OCI-M2 (cell line): ENCODE measurements at regions not wholly inside any gene's neighbourhood (a gene's known extent, or its start where the extent isn't known, plus 50 kb on each side); places are given as distances from the start of the nearest gene placed in this dataset.

Experiments used
- DNase-seq: peaks from one replicate; lab custom pipeline; 2025; ENCODE audit not compliant: unreplicated experiment; lab: John Stamatoyannopoulos, UW

GRCh38 chr2:64848945-64849344 lies 140.3 kb upstream of the SLC1A4 start:
- DNase-seq = no peak

GRCh38 chr2:64850642-64851041 lies 138.6 kb upstream of the SLC1A4 start:
- DNase-seq = no peak

GRCh38 chr2:64852771-64853241 lies 136.4 kb upstream of the SLC1A4 start:
- no peak for DNase-seq

GRCh38 chr2:64853306-64853705 lies 135.9 kb upstream of the SLC1A4 start:
- DNase-seq = no peak

- no peak for DNase-seq
Measured at GRCh38 chr2:64853894-64854293, 135.3 kb upstream of the SLC1A4 start.

GRCh38 chr2:64854773-64855237 lies 134.4 kb upstream of the SLC1A4 start:
- no peak for DNase-seq

- DNase-seq = no peak
Measured at GRCh38 chr2:64857581-64858471, 131.4 kb upstream of the SLC1A4 start.

- no peak for DNase-seq
Measured at GRCh38 chr2:64858541-64859311, 130.5 kb upstream of the SLC1A4 start.

GRCh38 chr2:64859312-64860212 lies 129.6 kb upstream of the SLC1A4 start:
- DNase-seq = no peak

- DNase-seq = no peak
Measured at GRCh38 chr2:64860276-64860885, 128.8 kb upstream of the SLC1A4 start.

- DNase-seq = no peak
Measured at GRCh38 chr2:64860936-64861335, 128.3 kb upstream of the SLC1A4 start.

GRCh38 chr2:64861452-64862397 lies 127.5 kb upstream of the SLC1A4 start:
- no peak for DNase-seq

- no peak for DNase-seq
Measured at GRCh38 chr2:64862623-64863022, 126.6 kb upstream of the SLC1A4 start.

GRCh38 chr2:64863097-64863820 lies 125.9 kb upstream of the SLC1A4 start:
- DNase-seq = no peak

GRCh38 chr2:64865073-64865830 lies 123.9 kb upstream of the SLC1A4 start:
- no peak for DNase-seq

- DNase-seq = no peak
Measured at GRCh38 chr2:64865831-64866345, 123.3 kb upstream of the SLC1A4 start.

GRCh38 chr2:64866797-64867196 lies 122.4 kb upstream of the SLC1A4 start:
- no peak for DNase-seq
